Osteoblast (primary cell): ENCODE measurements at regions not wholly inside any gene's neighbourhood (a gene's known extent, or its start where the extent isn't known, plus 50 kb on each side); places are given as distances from the start of the nearest gene placed in this dataset.

Experiments
- DNase-seq: peaks from one replicate; pipeline ENCODE4 v3.0.0; 2011; ENCODE audit warnings: low spot score, mixed read lengths; ENCODE audit not compliant: insufficient read length; ENCODE audit errors: missing footprints
- H2AFZ ChIP-seq: 2 replicates; pipeline ENCODE4 v1.6.0; 2011; ENCODE audit warnings: mild to moderate bottlenecking, low read length
- H3K27ac ChIP-seq: 2 replicates; pipeline ENCODE4 v1.5.1; 2011; ENCODE audit warnings: mild to moderate bottlenecking, low read depth, low read length, moderate library complexity
- H3K27me3 ChIP-seq: 2 replicates; pipeline ENCODE4 v1.6.0; 2012; ENCODE audit warnings: mild to moderate bottlenecking, control low read depth, inconsistent platforms, low read length, moderate library complexity; ENCODE audit not compliant: insufficient read depth
- H3K36me3 ChIP-seq: 2 replicates; pipeline ENCODE4 v1.5.1; 2011; ENCODE audit warnings: mild to moderate bottlenecking, low read length, control low read depth, moderate library complexity; ENCODE audit not compliant: insufficient read depth
- H3K4me1 ChIP-seq: 2 replicates; pipeline ENCODE4 v1.5.1; 2011; ENCODE audit warnings: mild to moderate bottlenecking, low read length, control low read depth, moderate library complexity; ENCODE audit not compliant: insufficient read depth
- H3K4me2 ChIP-seq: 2 replicates; pipeline ENCODE4 v1.6.0; 2011; ENCODE audit warnings: mild to moderate bottlenecking, low read length; ENCODE audit not compliant: insufficient read depth
- H3K4me3 ChIP-seq: fragments of 200-600 bp; sonication (generic); 3 replicates; pipeline ENCODE4 v1.5.1; 2012; ENCODE audit warnings: mild to moderate bottlenecking, low read length, inconsistent platforms; ENCODE audit not compliant: insufficient read depth
- H3K79me2 ChIP-seq: 2 replicates; pipeline ENCODE4 v1.6.0; 2012; ENCODE audit warnings: mild to moderate bottlenecking, low read length, control low read depth, inconsistent platforms; ENCODE audit not compliant: insufficient read depth
- H3K9me3 ChIP-seq: 2 replicates; pipeline ENCODE4 v1.5.1; 2011; ENCODE audit warnings: low read depth, low read length, control low read depth
- H4K20me1 ChIP-seq: 2 replicates; pipeline ENCODE4 v1.6.0; 2012; ENCODE audit warnings: mild to moderate bottlenecking, low read length, control low read depth; ENCODE audit not compliant: insufficient read depth
- CTCF ChIP-seq: IDR thresholded peaks from 2 replicates; pipeline ENCODE4 v1.5.1; 2011; ENCODE audit warnings: mild to moderate bottlenecking, low read depth, low read length, moderate library complexity; ENCODE audit errors: extremely low read depth

GRCh38 chr5:89199306-89199705 is 316.3 kb upstream of the MEF2C start:
- Histone ChIP-seq H3K27me3 (no peaks in the 10 kb centered on the region), H3K4me1 (no peaks in the 10 kb centered on the region), H3K4me2 (no peak overlapping the region), H3K79me2 (no peaks in the 10 kb centered on the region), H3K4me3 (no peak overlapping the region), H4K20me1 (no peaks in the 10 kb centered on the region), H3K27ac (no peak overlapping the region), H3K36me3 (no peaks in the 10 kb centered on the region), H3K9me3 (peaks cover 5% of the 10 kb centered on the region), H2AFZ (no peak overlapping the region)
- no peak for TF ChIP-seq CTCF
- no peak for DNase-seq

DNA sequence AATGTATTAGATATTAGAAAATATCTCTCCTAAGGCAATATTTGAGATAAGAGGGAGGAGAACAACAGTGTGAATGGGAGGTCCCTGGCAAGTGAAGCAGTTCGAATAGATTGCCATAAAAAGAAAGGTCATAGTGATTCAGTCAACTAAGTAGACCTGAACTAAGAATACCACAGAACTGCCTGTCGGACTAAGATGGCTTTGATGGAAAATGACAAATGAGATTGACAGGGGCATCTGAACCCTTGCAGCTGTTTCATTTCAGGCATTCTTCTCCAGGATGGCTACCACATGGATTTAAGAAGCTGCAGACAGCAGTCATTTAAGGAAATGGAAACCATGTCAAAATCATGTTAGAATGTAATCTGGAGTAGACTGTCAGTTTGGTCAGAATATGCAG is 308.4 kb upstream of the MEF2C start:
- H3K27me3 ChIP-seq: no peaks in the 10 kb centered on the region
- no peaks in the 10 kb centered on the region for H3K79me2 ChIP-seq
- no peak overlapping the region for H2AFZ ChIP-seq
- no peaks in the 10 kb centered on the region for H4K20me1 ChIP-seq
- H3K4me3 ChIP-seq: no peak overlapping the region
- no peak overlapping the region for H3K27ac ChIP-seq
- no peaks in the 10 kb centered on the region for H3K4me1 ChIP-seq
- no peaks in the 10 kb centered on the region for H3K36me3 ChIP-seq
- no peaks in the 10 kb centered on the region for H3K9me3 ChIP-seq
- no peak for TF ChIP-seq CTCF
- DNase-seq: no peak
- no peak overlapping the region for H3K4me2 ChIP-seq

DNA sequence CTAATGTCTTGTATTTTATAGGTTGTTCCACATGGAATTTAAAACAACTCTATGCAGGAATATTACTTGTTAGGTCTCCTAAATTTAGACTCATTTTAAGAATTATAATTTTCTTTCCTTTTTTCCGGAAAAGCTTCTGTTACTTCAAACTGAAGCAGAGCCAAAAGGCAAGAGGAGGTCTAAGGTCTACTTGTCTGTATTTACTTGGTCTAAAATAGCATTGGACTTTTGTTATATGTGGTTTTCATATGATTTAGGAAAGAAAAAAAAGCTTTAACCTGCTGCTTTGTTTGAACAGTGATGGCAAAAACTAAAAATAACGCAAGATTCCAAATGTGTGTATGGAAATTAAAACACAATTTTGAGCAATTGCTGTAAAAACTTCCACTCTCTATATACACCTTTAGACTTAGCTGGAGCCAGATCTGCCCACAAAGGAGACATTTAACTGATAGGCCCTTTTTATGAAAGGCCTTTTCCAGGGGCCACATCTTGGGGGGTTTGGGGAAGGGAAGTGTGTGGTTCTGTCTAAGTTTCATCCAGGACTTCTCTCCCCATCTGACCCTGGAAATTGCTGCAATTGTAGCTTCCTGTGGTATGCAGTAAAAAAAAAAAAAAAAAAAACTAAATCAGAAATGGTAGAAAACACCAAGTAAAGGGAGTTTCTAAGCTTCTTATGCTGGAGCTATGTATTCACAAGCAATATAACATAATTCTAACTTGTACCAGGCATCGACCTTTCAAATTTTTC is 307.7 kb upstream of the MEF2C start:
- no peaks in the 10 kb centered on the region for H3K4me1 ChIP-seq
- H3K27me3 ChIP-seq: no peaks in the 10 kb centered on the region
- H3K4me2 ChIP-seq: no peak overlapping the region
- no peak overlapping the region for H2AFZ ChIP-seq
- no peaks in the 10 kb centered on the region for H3K79me2 ChIP-seq
- TF ChIP-seq CTCF: no peak
- H3K27ac ChIP-seq: no peak overlapping the region
- H3K36me3 ChIP-seq: no peaks in the 10 kb centered on the region
- no peaks in the 10 kb centered on the region for H3K9me3 ChIP-seq
- no peak overlapping the region for H3K4me3 ChIP-seq
- DNase-seq: no peak
- no peaks in the 10 kb centered on the region for H4K20me1 ChIP-seq

DNA sequence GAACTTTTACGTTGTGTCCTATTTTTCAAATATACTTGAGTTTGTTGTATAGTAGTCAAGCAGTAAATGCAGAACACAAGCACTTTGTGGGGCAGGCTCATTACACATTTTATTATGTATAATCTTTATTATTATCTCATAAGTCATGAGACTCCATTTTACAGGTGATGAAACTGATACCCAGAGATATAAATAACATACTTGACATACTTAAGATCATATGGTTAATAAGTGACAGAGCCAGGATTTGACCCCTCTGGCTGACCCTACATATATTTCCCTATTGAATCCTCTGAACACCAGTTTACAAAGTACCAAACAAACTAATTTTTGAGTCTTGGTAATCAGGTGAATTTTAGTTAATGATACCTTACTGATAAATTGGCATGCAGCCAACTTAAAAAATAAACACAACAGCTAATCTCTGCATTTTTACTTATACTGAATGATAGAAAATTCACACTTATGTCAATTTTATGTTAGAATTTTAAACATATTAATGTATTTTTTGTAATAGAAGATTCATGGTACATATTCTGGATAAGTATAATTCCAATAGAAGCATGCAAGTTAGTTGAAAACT is 305.0 kb upstream of the MEF2C start:
- H3K36me3 ChIP-seq: no peaks in the 10 kb centered on the region
- no peak overlapping the region for H3K4me3 ChIP-seq
- no peaks in the 10 kb centered on the region for H3K79me2 ChIP-seq
- H3K4me1 ChIP-seq: no peaks in the 10 kb centered on the region
- H4K20me1 ChIP-seq: no peaks in the 10 kb centered on the region
- TF ChIP-seq CTCF: no peak
- no peak overlapping the region for H2AFZ ChIP-seq
- no peak overlapping the region for H3K4me2 ChIP-seq
- no peak overlapping the region for H3K27ac ChIP-seq
- no peaks in the 10 kb centered on the region for H3K9me3 ChIP-seq
- no peak for DNase-seq
- no peaks in the 10 kb centered on the region for H3K27me3 ChIP-seq
